Astrocyte of the cerebellum (primary cell): ENCODE measurements at regions not wholly inside any gene's neighbourhood (a gene's known extent, or its start where the extent isn't known, plus 50 kb on each side); places are given as distances from the start of the nearest gene placed in this dataset.

ENCODE experiments used
- DNase-seq: peaks from one replicate; pipeline ENCODE4 v3.0.0-alpha.2; 2011; ENCODE audit warnings: low read depth
- H3K4me3 ChIP-seq: 2 replicates; pipeline ENCODE4 v1.5.1; 2011; ENCODE audit warnings: mild to moderate bottlenecking, low read depth, low read length, moderate library complexity
- in situ Hi-C: cut with HindIII; loops from 2 replicates; pipeline ENCODE4 v1.10.0; 2017; ENCODE audit warnings: low sequenced_read_pairs
- TF ChIP-seq, protein P1 (sequence below): IDR thresholded peaks from 2 replicates; pipeline ENCODE4 v1.5.1; 2012; ENCODE audit warnings: low read length, low read depth, moderate library complexity, mild to moderate bottlenecking; ENCODE audit errors: missing control alignments

DNA sequence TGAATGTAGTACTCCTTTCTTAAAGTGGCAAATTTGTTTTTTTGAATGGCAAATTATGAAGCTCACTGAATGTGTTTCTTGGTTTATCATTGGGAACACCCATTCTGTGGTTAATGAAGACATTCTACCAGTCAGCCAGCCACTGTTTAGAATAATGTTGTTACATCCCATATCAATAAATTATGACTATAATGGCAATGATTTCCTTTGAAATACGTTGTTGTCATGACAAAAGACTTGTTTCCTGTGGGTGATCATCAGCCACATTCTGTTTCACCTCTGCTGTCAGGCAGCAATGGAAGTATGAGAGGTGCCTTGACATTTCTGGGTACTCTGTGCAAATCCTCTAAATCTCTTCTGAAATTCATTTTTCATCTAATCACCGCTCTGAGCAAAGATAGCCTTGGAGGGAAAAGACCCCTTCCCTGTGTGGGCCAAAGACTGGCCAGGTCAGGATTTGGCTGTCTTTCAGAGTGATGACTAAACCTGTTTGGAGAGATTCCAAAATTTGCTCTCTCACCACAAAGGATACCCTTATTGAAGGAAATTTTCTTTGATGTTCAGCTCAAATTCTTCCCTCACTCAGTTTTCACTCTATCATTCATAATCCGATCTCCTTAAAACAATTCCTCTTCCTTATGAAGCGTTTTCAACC lies 869.2 kb downstream of the BCL11A start:
- in situ Hi-C loops = no loop called here
- TF ChIP-seq, protein P1, sequence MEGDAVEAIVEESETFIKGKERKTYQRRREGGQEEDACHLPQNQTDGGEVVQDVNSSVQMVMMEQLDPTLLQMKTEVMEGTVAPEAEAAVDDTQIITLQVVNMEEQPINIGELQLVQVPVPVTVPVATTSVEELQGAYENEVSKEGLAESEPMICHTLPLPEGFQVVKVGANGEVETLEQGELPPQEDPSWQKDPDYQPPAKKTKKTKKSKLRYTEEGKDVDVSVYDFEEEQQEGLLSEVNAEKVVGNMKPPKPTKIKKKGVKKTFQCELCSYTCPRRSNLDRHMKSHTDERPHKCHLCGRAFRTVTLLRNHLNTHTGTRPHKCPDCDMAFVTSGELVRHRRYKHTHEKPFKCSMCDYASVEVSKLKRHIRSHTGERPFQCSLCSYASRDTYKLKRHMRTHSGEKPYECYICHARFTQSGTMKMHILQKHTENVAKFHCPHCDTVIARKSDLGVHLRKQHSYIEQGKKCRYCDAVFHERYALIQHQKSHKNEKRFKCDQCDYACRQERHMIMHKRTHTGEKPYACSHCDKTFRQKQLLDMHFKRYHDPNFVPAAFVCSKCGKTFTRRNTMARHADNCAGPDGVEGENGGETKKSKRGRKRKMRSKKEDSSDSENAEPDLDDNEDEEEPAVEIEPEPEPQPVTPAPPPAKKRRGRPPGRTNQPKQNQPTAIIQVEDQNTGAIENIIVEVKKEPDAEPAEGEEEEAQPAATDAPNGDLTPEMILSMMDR = no peak
- peak; percentile 11 for DNase-seq
- H3K4me3 ChIP-seq = no peak overlapping the region

GRCh38 chr2:59680863-59681262 lies 872.6 kb downstream of the BCL11A start:
- TF ChIP-seq, protein P1 = no peak
- in situ Hi-C loops = no loop called here
- H3K4me3 ChIP-seq = no peak overlapping the region
- DNase-seq = peak; percentile 51

GRCh38 chr2:59677158-59677557 lies 876.3 kb downstream of the BCL11A start:
- no peak overlapping the region for H3K4me3 ChIP-seq
- TF ChIP-seq, protein P1 = no peak
- no peak for DNase-seq
- in situ Hi-C loops = no loop called here

GRCh38 chr2:59674100-59674499 lies 879.4 kb downstream of the BCL11A start:
- in situ Hi-C loops = no loop called here
- TF ChIP-seq, protein P1 = no peak
- H3K4me3 ChIP-seq = no peak overlapping the region
- DNase-seq = no peak

- in situ Hi-C loops = no loop called here
- DNase-seq = no peak
- TF ChIP-seq, protein P1 = no peak
- H3K4me3 ChIP-seq = no peak overlapping the region
These were observed 888.4 kb downstream of the BCL11A start for GRCh38 chr2:59665021-59665420.

GRCh38 chr2:59662127-59662861 lies 891.2 kb downstream of the BCL11A start:
- no peak for DNase-seq
- in situ Hi-C loops = no loop called here
- H3K4me3 ChIP-seq = no peak overlapping the region
- TF ChIP-seq, protein P1 = no peak
